DMS 273 (cell line): ENCODE measurements at regions not wholly inside any gene's neighbourhood (a gene's known extent, or its start where the extent isn't known, plus 50 kb on each side); places are given as distances from the start of the nearest gene placed in this dataset.

Source experiments
- DNase-seq: peaks from one replicate; lab custom pipeline; 2025; ENCODE audit not compliant: unreplicated experiment; lab: John Stamatoyannopoulos, UW

GRCh38 chr16:86632206-86632605, 53.9 kb downstream of the FOXL1 start:
- DNase-seq, result no peak

DNA sequence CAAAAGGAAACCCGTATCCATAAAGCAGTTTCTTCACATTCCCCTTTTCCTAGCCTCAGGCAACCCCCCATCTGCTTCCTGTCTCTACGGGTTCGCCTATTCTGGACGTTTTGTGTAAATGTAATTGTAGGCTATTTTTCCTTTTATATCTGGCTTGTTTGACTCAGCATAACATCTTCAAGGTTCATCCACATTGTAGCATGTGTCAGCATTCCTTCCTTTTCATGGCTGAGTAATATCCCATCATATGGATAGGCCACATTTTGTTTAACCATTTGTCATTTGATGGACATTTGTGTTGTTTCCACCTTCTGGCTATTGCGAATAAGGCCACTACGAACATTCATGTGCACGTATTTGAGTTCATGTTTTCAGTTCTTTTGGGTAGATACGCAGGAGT, 54.6 kb downstream of the FOXL1 start:
- no peak for DNase-seq

DNA sequence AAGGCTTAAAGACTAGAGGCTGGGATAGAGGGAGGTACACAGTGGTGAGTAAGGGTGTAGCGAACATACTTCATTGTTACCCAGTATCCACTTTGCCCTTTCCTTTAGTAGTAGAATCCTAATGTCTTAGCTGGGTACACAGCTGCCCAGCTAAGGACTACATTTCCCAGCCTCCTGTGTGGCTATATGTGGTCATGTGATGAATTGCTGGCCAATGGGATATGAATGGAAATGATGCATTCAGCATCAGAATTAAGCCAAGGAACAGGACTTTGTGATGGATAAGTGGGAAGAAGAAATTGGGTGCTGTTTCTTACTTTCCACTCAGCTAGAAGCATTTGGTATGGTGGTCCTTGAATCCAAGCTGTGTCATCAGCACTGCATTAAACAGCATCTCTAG, 55.9 kb downstream of the FOXL1 start:
- no peak for DNase-seq

GRCh38 chr16:86635176-86635876, 57.0 kb downstream of the FOXL1 start:
- DNase-seq, result no peak

- DNase-seq, result no peak
Measured at GRCh38 chr16:86635926-86636325, 57.6 kb downstream of the FOXL1 start.

DNA sequence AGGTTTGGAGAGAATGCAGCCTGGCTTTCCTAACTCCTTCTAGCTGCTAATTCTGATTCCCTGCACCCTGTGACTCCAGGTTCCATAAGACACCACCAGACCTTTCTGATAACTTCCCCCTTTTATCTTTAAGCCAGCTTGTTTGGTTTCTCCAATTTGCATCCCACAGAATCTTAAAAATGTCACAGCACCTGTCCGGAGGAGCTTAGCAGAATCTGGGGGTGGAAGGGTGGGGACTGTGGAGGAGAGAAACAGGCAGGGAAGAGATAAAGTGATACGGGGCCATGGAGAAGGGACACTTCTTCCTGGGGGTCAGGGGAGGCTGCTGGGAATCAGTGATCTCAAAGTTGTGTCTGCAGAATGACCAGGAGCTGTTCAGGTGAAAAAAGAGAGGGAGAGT, 59.4 kb downstream of the FOXL1 start:
- no peak for DNase-seq

DNA sequence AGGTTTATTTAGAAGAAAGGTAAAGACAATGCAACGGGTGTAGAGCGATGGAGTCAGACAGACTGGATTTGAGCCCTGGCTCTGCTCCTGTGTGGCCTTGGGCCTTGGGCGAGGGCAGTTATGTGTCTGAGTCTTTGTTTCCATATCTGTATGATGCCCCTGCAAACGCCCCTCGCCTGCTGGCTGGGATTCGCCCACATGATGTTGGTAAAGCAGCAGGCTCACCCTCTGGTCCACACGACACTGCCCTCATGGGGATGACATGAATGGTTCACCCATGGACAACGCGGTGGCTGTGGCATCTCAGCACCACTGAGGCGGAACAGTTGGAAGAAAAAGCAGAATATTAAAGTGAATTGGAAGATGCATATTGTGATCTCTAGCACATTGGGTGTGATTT, 60.3 kb downstream of the FOXL1 start:
- no peak for DNase-seq

DNA sequence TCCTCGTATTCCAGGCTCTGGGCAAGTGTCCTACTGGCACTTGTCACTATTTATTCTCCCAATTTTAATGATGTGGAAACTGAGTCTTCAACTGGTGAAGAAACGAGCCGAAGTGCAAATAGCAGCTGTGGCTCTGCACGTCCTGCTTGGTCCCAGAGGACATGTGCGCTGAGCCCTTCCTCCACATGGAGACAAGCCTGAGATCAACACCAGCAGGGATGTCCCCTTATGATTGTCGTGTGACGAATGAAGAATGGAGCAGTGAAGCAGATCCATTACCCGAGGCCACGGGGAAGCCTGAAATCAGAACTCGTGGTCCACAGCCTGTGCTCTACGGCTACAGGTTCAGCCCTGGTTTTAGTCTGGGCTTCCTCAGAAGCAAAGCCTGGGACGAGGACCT, 61.0 kb downstream of the FOXL1 start:
- no peak for DNase-seq

- DNase-seq, result no peak
Measured at GRCh38 chr16:86640265-86640843, 62.0 kb downstream of the FOXL1 start.

GRCh38 chr16:86642087-86642486, 63.7 kb downstream of the FOXL1 start:
- DNase-seq, result no peak

GRCh38 chr16:86643671-86644070, 65.3 kb downstream of the FOXL1 start:
- no peak for DNase-seq

DNA sequence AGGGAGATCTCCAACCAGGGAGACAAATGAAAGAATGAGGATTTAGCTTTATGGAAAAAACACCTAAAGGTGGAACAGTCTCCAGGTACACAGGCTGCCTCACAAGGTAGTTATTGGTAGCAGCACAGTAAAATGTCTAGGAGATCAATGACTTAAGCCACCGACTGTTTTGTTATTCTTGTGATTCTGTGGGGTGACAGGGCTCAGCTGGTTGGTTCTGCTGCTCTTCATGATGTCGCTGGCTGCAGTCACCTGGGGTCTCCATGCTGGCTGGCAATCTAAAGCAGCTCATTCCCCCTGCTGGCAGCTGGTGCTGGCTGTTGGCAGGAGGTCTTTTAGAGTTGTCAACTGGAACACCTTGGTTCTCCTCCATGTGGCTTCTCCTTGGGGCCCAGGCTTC, 69.2 kb downstream of the FOXL1 start:
- DNase-seq, result no peak

GRCh38 chr16:86649875-86650274, 71.5 kb downstream of the FOXL1 start:
- DNase-seq, result no peak

DNA sequence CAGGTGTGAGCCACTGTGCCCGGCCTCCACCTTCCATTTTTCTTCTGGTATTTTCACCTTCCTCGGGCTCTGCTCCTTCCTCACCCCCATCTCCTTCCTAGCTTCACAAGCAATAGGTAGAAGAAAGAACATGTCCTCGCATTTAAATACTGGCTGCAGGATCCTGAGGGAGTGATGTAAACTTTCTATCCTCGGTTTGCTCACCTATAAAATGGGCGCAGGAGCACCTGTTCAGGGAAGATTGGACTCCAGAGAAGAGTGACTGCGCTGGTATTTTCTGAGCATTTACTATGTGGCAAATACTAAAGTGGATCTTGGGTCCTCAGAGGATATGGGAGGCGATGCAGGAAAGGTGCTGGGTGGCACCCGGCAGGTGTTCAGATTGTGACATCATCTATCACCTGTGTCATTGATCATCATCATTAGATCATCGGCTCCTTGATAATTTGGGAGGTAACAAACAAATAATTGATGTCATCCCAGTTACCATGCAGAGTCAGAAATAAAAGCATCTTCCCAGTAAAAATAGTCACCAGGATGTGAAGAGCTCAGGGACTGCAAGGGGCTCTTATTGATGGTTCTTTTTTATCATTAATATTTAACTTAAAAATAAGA, 72.8 kb downstream of the FOXL1 start:
- no peak for DNase-seq

- no peak for DNase-seq
Measured at GRCh38 chr16:86651823-86652222, 73.5 kb downstream of the FOXL1 start.

GRCh38 chr16:86653285-86654006, 75.1 kb downstream of the FOXL1 start:
- no peak for DNase-seq

GRCh38 chr16:86657972-86658371, 79.6 kb downstream of the FOXL1 start:
- no peak for DNase-seq

DNA sequence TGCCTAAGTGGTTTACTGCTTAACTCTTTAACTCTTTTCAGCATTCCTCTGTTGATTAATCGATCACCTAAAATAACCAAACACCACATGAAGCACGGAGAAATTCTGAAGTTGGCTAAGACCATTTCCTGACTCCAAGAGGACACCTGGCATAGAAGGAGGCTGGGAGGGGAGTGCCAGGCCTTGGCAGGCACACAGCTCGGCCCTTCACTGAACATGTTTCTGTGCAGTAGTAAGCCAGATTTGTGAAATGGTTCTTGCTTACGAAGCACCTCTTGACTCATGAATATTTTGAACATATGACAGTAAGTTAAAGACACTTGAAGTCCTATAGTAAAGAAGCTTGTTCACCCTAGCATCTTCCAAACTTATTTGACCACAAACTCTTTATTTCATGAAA, 82.3 kb downstream of the FOXL1 start:
- no peak for DNase-seq

DNA sequence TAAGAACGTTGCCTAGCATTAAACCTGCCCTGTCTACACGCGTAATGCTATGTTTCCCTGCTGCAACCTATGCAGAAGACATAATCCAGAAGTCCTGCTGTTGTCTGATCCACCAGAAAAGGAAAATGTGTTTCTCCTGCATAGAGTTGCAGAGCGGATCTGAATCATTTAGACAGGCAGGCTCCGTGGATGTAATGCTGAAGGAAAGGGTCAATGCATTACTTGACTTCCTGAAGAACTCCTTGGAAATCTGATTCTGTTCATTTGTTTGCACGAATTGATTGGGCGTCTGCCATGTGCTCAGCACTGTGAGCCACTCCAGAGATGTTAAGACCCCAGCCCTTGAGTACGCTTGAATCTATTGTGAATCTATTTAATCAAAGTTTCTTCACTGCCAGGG, 83.4 kb downstream of the FOXL1 start:
- no peak for DNase-seq

- DNase-seq, result no peak
Measured at GRCh38 chr16:86662195-86662594, 83.8 kb downstream of the FOXL1 start.

DNA sequence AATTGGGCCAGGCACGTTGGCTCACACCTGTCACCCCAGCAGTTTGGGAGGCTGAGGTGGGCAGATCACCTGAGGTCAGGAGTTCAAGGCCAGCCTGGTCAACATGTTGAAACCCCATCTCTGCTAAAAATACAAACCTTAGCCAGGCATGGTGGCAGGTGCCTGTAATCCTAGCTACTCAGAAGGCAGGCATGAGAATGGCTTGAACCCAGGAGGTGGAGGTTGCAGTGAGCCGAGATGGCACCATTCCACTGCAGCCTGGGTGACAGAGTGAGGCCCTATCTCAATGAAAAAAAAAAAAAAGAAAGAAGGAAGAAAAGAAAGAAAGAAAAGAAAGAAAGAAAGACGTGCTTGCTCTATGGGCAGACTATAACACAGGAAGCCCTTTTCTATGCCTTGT, 84.4 kb downstream of the FOXL1 start:
- DNase-seq, result no peak
